Retinal pigment epithelial cell (primary cell): ENCODE measurements at regions not wholly inside any gene's neighbourhood (a gene's known extent, or its start where the extent isn't known, plus 50 kb on each side); places are given as distances from the start of the nearest gene placed in this dataset.

ENCODE experiments used
- DNase-seq: peaks from one replicate; pipeline ENCODE4 v3.0.0-alpha.2; 2010; ENCODE audit warnings: low read depth
- H3K4me3 ChIP-seq: 2 replicates; pipeline ENCODE4 v1.5.1; 2011; ENCODE audit warnings: mild to moderate bottlenecking, low read length, control low read depth, moderate library complexity
- CTCF ChIP-seq: conservative IDR thresholded peaks from 2 replicates; pipeline ENCODE4 v1.5.1; 2011; ENCODE audit warnings: low read depth, low read length, control low read depth, inconsistent platforms

DNA sequence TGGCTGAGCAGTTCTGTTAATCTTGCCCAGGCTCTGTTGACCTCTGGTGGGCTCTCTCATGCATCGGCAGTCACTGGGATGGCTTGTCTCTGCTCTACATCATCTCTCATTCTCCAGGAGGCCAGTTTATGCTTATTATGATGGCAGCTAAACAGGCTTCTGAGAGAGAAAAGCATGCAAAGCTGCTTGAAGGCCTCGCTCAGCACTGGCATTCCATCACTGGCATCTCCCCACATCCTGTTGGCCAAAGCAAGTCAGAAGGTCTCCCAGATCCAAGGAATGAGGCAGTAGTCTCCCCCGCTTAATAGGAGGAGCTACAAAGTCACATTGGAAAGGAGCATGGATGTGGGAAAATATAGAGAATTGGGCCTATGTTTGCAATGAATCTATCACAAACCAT, 212.6 kb downstream of the ZNF621 start:
- H3K4me3 ChIP-seq, result no peak overlapping the region
- TF ChIP-seq CTCF, result no peak
- no peak for DNase-seq

- no peak for DNase-seq
- no peak for TF ChIP-seq CTCF
- H3K4me3 ChIP-seq, result no peak overlapping the region
Observed at GRCh38 chr3:40739971-40740370, 215.2 kb downstream of the ZNF621 start.

DNA sequence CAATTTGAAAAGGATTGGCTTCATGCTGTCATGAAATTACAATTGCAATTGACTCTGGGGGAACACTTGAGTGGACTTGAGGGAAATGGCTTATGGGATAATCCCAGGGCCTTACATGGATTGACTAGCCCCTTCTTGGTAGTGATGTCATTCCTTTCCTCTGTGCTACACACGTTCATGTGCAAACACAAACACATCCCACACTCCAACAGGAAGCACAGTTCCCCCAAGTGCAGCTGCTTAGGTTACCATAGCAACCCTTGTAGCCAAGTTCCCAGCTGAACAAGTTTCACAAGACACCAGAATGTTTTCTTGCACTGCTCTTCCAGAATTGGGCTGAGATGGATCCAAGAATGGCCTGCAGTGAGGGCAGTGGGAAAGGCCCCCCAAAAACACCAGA, 217.0 kb downstream of the ZNF621 start:
- H3K4me3 ChIP-seq, result no peak overlapping the region
- DNase-seq, result no peak
- TF ChIP-seq CTCF, result no peak

GRCh38 chr3:40745381-40746106, 220.8 kb downstream of the ZNF621 start:
- no peak overlapping the region for H3K4me3 ChIP-seq
- no peak for TF ChIP-seq CTCF
- DNase-seq, result no peak

- TF ChIP-seq CTCF, result no peak
- H3K4me3 ChIP-seq, result no peak overlapping the region
Observed at GRCh38 chr3:40751666-40752065, 226.9 kb downstream of the ZNF621 start.

DNA sequence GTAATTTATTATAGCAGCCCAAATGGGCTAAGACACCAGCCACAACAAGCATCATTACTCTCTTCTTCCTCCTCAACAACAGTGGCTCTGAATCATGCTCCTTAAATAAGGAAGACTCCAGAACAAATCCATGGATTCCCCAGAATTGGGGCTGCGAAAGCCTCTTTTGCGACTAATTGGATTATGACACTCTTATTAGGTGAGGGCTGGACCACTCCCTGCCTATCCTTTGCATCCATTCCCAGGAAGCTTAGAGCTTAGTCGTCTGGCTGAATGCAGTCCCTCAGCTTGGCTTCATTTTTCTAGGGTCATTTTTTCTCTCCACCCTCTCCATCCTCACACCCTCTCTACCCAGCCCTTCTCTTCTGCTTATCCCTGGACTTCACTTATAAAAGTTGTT, 227.7 kb downstream of the ZNF621 start:
- TF ChIP-seq CTCF, result no peak
- H3K4me3 ChIP-seq, result no peak overlapping the region
- DNase-seq, result no peak

More at GRCh38 chr3:40751666-40752065, 226.9 kb downstream of the ZNF621 start:
- no peak for DNase-seq

- no peak for DNase-seq
- H3K4me3 ChIP-seq, result no peak overlapping the region
- no peak for TF ChIP-seq CTCF
Observed at GRCh38 chr3:40753291-40753770, 228.6 kb downstream of the ZNF621 start.
